ENCODE measurements at regions not wholly inside any gene's neighbourhood (a gene's known extent, or its start where the extent isn't known, plus 50 kb on each side); places are given as distances from the start of the nearest gene placed in this dataset.

GRCh38 chr12:89882792-89883191, 174.2 kb upstream of the ATP2B1 start:
- no peaks in the 10 kb centered on the region for H3K27me3 Mint-ChIP-seq
- DNase-seq (ENCODE audit: extremely low spot score, unreplicated experiment) = no peak
- H3K9me3 Mint-ChIP-seq = peaks cover 4% of the 10 kb centered on the region
- TF ChIP-seq CTCF (conservative IDR thresholded peaks at IDR 0.05) = no peak
- H3K27ac Mint-ChIP-seq = no peak overlapping the region
- H3K36me3 Mint-ChIP-seq = no peaks in the 10 kb centered on the region
- peaks cover 33% of the 10 kb centered on the region for H3K4me1 Mint-ChIP-seq (ENCODE audit: unreplicated experiment)
- H3K4me3 Mint-ChIP-seq = no peak overlapping the region

DNA sequence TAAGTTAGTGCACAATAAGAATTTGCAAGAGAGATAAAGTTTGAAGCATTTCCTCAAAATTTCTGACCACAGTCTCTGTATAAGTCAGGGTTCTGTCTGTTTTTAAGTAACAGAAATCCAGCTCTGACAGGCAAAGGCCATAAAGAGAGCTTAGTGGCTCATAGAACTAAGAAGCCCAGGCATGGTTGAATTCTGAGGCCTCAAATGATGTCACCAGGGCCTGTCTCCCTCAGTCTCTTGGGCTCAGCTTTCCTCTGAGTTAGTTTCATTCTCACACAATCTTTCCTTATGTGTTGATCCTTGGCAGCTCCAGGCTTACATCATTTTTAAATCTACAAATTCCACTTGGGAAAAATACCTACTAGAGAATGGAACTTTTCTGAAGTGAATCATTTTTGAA, 173.4 kb upstream of the ATP2B1 start:
- H3K27ac Mint-ChIP-seq = no peak overlapping the region
- H3K4me3 Mint-ChIP-seq = no peak overlapping the region
- no peaks in the 10 kb centered on the region for H3K36me3 Mint-ChIP-seq
- peaks cover 4% of the 10 kb centered on the region for H3K9me3 Mint-ChIP-seq
- no peaks in the 10 kb centered on the region for H3K27me3 Mint-ChIP-seq
- no peak for TF ChIP-seq CTCF (conservative IDR thresholded peaks at IDR 0.05)
- no peak for DNase-seq (ENCODE audit: extremely low spot score, unreplicated experiment)
- peaks cover 33% of the 10 kb centered on the region for H3K4me1 Mint-ChIP-seq (ENCODE audit: unreplicated experiment)

DNA sequence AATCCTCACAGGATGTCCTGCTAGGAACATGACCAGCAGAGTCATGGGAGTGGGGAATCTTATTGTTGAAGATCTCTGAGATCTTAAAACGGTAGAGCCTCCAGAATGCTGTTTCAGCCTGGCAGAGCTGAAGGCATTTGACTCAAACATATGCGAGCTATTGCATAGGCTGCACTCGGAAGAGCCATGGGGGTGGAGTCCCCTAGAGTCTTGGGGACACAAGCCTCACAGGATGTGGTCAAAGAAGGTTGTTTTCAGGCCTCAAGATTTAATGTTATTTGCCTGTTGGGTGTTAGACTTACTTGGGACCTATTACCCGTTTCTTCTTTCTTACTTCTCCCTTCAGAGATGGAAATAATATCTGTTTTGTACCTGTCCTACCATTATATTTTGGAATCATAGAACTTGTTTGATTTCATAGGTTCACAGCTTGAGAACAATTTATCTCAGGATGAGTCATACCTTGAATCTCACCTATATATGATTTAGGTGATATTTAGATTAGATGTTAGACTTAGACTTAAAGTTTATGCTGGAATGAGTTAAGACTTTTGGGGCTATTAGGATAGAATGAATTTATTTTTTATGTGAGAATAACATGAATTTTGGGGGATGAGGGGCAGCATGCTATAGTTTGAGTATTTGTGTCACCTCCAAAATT, 172.2 kb upstream of the ATP2B1 start:
- no peak for TF ChIP-seq CTCF (conservative IDR thresholded peaks at IDR 0.05)
- no peaks in the 10 kb centered on the region for H3K36me3 Mint-ChIP-seq
- no peaks in the 10 kb centered on the region for H3K27me3 Mint-ChIP-seq
- no peak overlapping the region for H3K4me3 Mint-ChIP-seq
- DNase-seq (ENCODE audit: extremely low spot score, unreplicated experiment) = no peak
- H3K4me1 Mint-ChIP-seq (ENCODE audit: unreplicated experiment) = peaks cover 28% of the 10 kb centered on the region
- H3K9me3 Mint-ChIP-seq = peaks cover 4% of the 10 kb centered on the region
- H3K27ac Mint-ChIP-seq = no peak overlapping the region

DNA sequence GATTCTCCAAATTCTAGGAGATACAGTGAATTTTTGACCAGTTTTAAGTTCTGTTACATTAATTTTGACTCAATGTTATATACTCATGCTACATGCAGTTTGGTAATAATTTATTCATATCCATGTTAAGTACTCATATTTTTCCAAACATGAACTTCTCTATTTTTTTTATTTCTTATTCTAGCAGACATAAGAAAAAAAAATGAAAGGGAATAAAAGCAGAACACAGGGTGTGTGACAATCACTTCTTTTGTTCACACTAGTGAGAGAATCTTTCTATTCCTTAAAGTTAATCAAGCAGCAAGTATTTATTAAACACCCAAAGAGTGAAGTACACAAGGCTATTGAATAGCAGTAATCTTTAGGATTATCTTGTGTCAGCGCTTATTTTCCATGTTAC, 171.1 kb upstream of the ATP2B1 start:
- Mint-ChIP-seq H3K4me1 (ENCODE audit: unreplicated experiment) (peaks cover 20% of the 10 kb centered on the region), H3K9me3 (peaks cover 4% of the 10 kb centered on the region), H3K27me3 (no peaks in the 10 kb centered on the region), H3K27ac (no peak overlapping the region), H3K36me3 (no peaks in the 10 kb centered on the region), H3K4me3 (no peak overlapping the region)
- TF ChIP-seq CTCF (conservative IDR thresholded peaks at IDR 0.05) = no peak
- DNase-seq (ENCODE audit: extremely low spot score, unreplicated experiment) = no peak

DNA sequence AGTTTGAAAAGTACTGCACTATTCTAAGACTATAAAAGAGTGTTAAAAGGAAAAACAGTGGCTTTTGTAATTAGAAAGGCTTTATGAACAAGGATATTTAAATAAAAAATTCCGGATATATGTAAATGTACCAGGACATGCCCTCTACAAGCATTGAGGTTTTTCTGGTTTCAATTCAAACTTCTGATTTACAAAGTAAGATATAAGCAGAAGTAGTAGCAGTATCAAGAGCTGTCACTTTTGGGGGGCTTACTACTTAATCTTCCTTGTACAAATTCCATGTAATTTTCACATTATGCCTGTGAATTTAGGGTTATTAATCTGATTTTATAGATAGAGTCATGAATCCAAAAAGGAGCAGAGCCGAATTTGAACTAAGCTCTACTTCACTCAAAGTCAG, 170.3 kb upstream of the ATP2B1 start:
- Mint-ChIP-seq H3K36me3 (no peaks in the 10 kb centered on the region), H3K27me3 (no peaks in the 10 kb centered on the region), H3K27ac (no peak overlapping the region), H3K4me3 (no peak overlapping the region), H3K4me1 (ENCODE audit: unreplicated experiment) (peaks cover 12% of the 10 kb centered on the region), H3K9me3 (peaks cover 4% of the 10 kb centered on the region)
- DNase-seq (ENCODE audit: extremely low spot score, unreplicated experiment) = no peak
- TF ChIP-seq CTCF (conservative IDR thresholded peaks at IDR 0.05) = no peak

GRCh38 chr12:89878327-89878726, 169.7 kb upstream of the ATP2B1 start:
- TF ChIP-seq CTCF (conservative IDR thresholded peaks at IDR 0.05) = no peak
- H3K4me1 Mint-ChIP-seq (ENCODE audit: unreplicated experiment) = peaks cover 6% of the 10 kb centered on the region
- H3K4me3 Mint-ChIP-seq = no peak overlapping the region
- H3K36me3 Mint-ChIP-seq = no peaks in the 10 kb centered on the region
- H3K27ac Mint-ChIP-seq = no peak overlapping the region
- H3K27me3 Mint-ChIP-seq = no peaks in the 10 kb centered on the region
- H3K9me3 Mint-ChIP-seq = peaks cover 4% of the 10 kb centered on the region
- no peak for DNase-seq (ENCODE audit: extremely low spot score, unreplicated experiment)
